GM12892 (cell line): ENCODE measurements at regions not wholly inside any gene's neighbourhood (a gene's known extent, or its start where the extent isn't known, plus 50 kb on each side); places are given as distances from the start of the nearest gene placed in this dataset.
A peak's percentile ranks its signal among the peaks of the same experiment; 100 is the strongest.
"Not testable (repeated sequence)": the region's sequence is repeated elsewhere in the genome, so short reads cannot be mapped to it uniquely, and the experiment has no call there.

Source experiments
- DNase-seq: peaks from one replicate; pipeline ENCODE4 v3.0.0; 2011; ENCODE audit not compliant: insufficient read length
- FAIRE-seq: peaks from 2 replicates; lab custom pipeline; 2011; peaks lifted over from hg19 to GRCh38; lab: Jason Lieb, UNC
- POLR2A ChIP-seq: IDR thresholded peaks from 2 replicates; pipeline ENCODE4 v1.6.1; 2011; ENCODE audit warnings: low read depth, low read length, control low read depth
- POLR2AphosphoS5 ChIP-seq: IDR thresholded peaks from 2 replicates; pipeline ENCODE4 v1.6.1; 2011; ENCODE audit warnings: low read depth, low read length, control low read depth
- TAF1 ChIP-seq: IDR thresholded peaks from 2 replicates; pipeline ENCODE4 v1.6.1; 2011; ENCODE audit warnings: low read depth, mild to moderate bottlenecking, control low read depth, low read length, borderline replicate concordance

DNA sequence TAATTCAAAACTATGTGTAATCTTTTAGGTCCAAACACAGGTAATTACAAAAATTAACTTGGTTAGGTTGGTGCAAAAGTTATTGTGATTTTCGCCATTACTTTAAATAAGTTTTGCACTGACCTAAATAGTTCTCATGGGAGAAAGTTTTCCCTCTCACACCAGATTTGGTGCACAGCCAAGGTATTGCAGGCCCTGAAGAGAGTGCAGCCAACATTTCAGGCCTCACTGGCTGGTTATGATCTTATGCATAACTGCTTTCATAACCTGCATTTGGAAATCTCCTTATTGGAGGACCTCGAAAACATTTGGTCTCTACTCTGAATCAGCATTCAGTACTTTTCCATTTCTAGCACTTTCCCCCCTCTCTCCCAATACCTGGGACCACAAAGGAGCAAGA lies 993.1 kb upstream of the MANEA start:
- DNase-seq, result no peak
- no peak for FAIRE-seq
- TF ChIP-seq POLR2AphosphoS5 (no peak), TAF1 (no peak), POLR2A (no peak)

DNA sequence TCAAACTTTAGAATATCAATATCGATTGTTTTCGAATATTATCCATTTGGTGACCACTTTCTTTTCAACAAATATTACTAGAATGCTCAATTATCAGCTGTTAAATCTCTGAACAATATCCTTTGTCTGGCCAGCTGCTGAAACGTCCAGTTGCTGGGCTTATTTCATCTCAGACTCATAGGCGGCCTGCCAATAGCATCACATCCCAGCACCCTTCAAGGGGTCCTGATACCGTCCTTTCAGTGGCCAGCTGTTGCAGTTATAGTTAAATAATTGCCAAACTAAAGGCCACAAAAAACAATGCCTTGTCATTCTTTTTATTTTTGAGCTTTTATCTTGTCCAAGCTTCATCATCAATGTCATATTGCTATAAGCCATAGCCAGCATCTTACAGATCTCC lies 1006.8 kb upstream of the MANEA start:
- no peak for TF ChIP-seq TAF1
- TF ChIP-seq POLR2A, result no peak
- no peak for TF ChIP-seq POLR2AphosphoS5
- DNase-seq, result no peak
- FAIRE-seq, result no peak

DNA sequence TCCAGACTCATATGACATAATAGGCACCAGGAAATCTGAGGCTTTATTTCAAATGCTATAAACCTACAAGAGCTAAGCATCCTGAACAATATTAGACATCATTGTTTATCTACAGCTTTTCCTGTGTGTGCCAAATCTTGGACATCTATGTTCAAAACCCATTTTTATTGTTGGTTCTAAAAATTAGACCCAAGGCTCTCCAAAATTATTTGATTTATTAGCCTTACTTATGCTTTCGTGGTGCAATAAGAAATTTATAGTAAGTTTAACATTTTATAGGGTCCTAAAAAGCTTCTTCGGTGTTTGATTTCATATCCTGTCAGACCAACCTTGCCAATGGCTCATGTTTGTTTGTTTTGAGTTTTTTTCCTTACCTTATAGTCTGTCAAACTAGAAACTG lies 1014.5 kb upstream of the MANEA start:
- no peak for DNase-seq
- no peak for FAIRE-seq

DNA sequence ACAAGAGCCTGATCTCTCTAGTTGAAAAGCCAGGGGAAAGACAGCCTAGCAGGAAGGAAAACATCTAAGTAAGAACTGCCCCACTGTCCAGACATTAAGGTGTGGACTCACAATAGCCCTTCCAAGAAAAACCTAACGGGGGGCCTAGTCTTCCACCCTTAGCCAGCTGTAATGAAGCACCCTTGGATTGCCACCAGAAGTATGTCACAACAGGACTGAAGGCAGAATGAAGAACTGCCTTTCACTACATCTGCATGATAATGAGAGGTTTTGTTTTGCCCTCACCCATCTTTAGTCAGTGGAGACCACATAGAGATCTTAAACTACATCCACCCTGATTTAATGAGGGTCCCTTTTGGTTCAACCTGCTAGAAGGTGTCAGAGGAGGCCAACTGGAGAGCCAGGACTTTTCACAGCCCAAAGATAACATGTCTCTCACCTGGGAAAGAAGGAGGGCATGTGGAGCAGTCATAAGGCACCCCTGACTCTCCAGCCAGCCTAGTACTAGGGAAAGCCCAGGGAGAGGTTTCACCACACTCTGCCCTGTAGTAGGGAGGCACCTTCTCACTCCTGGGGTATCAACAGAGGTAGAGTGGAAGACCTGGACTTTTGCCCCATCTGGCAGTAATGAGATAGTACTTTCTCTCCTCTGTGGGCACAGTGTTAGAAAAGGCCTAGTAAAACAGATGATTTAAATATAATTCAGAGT lies 1017.4 kb upstream of the MANEA start:
- DNase-seq (no peak), FAIRE-seq (no peak)
- TF ChIP-seq TAF1 (no peak), POLR2AphosphoS5 (no peak), POLR2A (no peak)

More for the DNA sequence above, 1014.5 kb upstream of the MANEA start:
- no peak for TF ChIP-seq POLR2AphosphoS5
- TF ChIP-seq TAF1, result no peak
- no peak for TF ChIP-seq POLR2A

DNA sequence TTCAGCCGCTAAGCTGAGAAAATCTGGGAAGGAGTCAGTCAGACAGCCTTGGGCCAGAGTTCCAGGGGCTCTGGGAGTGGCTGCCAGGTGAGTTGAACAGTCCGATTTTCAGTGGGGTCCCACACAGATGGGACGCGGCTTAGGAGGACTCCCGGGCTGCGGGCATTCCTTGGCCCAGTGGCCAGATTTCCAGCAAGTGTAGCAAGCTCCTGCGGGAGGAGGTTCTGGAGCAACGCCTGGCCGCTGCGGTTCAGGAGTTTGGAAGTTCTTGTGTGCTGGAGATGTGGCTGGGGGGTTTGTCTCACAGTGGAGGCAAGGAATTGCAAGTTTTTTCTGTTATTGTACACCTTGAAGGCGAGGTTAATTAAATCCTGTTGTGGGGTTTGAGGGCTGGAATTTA lies 1020.1 kb upstream of the MANEA start:
- not testable (repeated sequence) for DNase-seq, FAIRE-seq

DNA sequence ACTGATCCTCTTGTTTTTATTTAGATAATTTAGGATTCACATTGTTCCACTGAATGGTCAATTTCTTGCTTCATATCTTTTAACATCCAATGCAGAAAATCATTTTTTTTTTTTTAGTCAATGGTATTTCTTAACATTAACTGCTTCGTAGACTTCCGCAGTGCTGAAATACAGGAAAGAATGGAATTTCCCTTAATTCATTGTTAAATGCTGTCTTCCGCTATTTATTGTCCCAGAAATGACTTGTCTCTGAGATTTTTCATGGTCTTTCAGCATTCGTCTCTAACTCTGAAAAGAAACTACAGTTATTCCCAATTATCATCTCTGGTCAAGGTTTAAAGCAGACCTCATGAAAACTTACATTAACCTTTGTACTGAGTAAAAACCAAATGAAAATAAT lies 1029.1 kb upstream of the MANEA start:
- no peak for TF ChIP-seq POLR2AphosphoS5
- no peak for TF ChIP-seq POLR2A
- no peak for TF ChIP-seq TAF1
- FAIRE-seq, result no peak

DNA sequence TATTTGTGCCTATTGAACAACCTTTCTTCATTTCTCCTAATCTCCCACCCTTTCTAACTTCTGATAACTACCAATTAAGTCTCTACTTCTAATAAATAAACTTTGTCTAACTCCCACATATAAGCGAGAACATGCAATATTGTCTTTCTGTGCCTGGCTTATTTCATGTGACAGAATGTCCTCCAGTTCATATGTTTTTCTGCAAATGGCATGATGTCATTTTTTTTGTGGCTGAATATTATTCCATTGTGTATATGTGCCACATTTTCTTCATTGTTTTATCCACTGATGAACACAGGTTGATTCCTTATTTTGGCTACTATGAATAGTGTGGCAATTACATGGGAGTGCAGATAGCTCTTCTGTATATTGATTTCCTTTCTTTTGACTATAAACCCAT lies 1041.5 kb upstream of the MANEA start:
- TF ChIP-seq POLR2AphosphoS5 (no peak), TAF1 (no peak), POLR2A (no peak)
- DNase-seq (no peak), FAIRE-seq (no peak)

More for the DNA sequence above, 1029.1 kb upstream of the MANEA start:
- DNase-seq, result no peak

DNA sequence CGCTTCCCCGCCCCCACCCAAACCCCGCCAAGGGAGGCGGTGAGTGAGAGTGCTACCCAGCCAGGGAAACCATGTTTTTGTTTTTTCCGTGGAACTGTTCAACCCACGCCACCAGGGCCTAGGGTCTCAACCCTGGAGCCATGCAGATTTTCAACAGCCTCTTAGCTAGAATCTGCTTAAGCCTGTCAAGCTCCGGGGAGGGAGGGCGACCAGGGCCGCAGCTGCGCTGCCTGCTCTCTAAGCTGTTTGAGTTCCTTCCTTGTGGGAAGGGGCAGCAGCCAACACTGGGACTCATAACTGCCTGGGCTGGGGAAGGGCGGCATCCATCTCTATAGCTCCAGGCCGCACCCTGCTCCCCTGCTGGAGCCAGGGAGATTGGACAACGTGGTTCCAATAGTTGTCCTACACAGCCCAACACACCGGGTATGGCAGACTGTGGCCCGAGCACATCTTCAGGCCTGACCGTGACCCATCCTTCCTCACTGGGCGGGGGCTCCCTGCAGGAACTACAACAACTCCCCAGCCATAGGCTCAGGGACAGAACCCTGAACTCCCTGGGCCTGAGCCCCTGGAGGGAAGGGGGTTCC lies 1065.7 kb upstream of the MANEA start:
- TF ChIP-seq POLR2AphosphoS5 (no peak), POLR2A (no peak), TAF1 (no peak)
- FAIRE-seq, result no peak
- no peak for DNase-seq

DNA sequence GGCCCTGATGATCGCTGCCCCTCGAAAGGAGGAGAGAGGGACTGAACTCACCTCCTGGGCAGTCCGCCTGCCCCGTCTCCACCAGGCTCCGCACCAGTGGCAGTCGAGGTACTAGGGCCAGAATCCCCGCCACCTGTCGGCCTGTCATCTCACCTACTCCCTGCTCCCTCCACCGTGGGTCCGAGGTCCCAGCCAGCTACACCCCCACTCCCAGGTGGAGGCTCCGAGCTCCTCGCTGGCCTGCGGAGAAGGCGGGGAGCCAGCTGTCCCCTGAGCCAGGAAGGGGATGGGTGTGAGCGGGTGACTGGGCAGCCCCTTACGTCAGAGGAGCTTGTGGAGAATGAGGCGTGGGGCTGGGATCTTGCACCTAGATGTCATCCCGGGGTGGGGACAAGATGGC lies 1066.5 kb upstream of the MANEA start:
- DNase-seq (peak; percentile 3), FAIRE-seq (no peak)
- TF ChIP-seq POLR2A, result no peak
- TF ChIP-seq POLR2AphosphoS5, result no peak
- TF ChIP-seq TAF1, result no peak

DNA sequence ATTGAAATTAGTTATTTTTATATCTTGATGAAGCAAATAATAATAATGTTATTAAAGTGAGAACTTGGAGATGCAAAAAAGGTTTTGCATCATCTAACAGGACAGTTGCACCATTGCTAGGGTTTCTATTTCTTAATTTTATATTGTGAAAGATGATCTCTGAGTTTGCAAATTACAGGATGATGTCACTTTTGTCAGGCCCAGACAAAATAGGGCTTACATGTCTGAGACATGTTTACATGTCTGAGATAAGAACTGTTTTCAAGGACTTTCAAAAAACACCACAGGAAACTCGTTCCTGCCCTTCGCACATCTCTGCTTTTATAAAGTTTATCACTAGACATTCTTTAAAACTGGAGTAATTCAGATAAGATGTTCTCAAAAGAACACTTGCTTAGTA lies 1075.8 kb upstream of the MANEA start:
- DNase-seq (no peak), FAIRE-seq (no peak)
- no peak for TF ChIP-seq TAF1
- TF ChIP-seq POLR2AphosphoS5, result no peak
- TF ChIP-seq POLR2A, result no peak

DNA sequence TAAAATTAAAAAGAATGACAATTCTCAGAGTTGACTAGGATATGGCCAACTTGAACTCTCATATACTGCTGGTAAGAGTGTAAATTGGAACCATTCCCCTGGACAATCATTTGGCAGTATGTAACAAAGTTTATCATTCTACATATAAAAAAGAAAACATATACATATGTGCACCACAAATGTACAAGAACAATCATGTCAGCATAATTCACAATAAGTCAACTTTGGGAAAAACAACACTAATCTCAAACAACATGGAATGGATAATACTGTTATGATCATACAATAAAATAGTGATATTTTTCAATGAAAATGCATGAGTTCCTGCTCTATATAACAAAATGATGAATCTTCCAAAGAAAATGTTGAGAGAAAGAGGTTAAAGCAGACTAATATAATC lies 1078.7 kb upstream of the EPHA7 start:
- DNase-seq (no peak), FAIRE-seq (no peak)
- TF ChIP-seq TAF1 (no peak), POLR2AphosphoS5 (no peak), POLR2A (no peak)

DNA sequence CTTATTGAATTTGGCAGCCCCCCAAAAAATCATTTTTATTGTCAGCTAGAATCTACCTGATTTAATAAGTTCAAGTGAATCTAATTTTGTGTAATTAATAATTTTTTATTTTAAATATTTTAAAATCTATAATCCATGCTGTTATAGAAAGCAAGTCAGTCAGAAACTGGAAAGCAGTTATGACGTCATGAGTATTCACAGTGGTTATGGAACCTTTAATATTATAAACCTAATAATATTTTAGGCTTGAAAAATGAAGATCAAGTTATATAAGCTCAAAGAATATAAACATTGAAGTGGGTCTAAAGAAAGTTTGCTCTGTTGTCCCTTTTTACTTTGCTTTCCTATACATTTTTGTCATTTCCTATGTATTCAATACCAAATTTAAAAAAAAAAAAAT lies 1075.1 kb upstream of the EPHA7 start:
- no peak for TF ChIP-seq TAF1
- TF ChIP-seq POLR2AphosphoS5, result no peak
- TF ChIP-seq POLR2A, result no peak
- FAIRE-seq, result no peak

More for the DNA sequence above, 1075.1 kb upstream of the EPHA7 start:
- no peak for DNase-seq
